ENCODE measurements at regions not wholly inside any gene's neighbourhood (a gene's known extent, or its start where the extent isn't known, plus 50 kb on each side); places are given as distances from the start of the nearest gene placed in this dataset.

DNA sequence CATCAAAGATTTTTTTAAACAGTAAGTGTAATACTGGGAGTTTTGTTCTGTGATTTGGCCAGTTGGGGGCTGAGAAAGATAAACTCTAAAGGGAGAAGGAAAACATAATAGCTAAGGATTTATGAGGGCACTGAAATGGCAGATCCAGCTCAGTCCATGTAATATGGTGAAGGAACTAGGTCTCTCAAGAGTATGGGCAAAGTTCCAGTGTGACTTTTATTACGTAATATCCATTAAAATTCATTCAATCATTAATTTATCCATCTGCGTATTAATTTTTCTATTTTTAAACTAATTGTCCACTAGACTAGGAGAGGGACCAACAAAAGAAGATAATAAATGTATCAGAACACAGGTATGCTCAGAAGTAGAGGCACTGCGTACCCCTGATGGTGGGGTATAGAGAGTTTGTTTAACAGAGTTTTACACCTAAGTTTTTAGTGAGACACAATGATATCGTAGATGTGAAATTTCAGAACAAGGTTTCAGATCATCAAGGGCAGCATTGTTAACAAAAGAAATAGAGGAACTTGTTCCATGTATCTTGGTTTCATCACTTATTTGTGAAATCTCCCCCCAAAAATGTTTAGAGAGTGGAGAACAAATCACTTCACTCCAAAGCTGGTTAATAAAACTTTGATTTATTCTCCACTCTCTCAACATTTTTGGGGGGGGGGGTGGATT lies 351.1 kb downstream of the GRXCR1 start:
- TF ChIP-seq REST (IDR thresholded peaks at IDR 0.05; ENCODE audit: insufficient read depth in 1 of 2, low read depth in 2 of 2, low read length in 2 of 2) (no peak), POLR2AphosphoS5 (IDR thresholded peaks at IDR 0.05; ENCODE audit: low read depth, low read length) (no peak), TAF1 (IDR thresholded peaks at IDR 0.05; ENCODE audit: borderline replicate concordance, insufficient read depth, low read length) (no peak)
